NCI-H2171 treated with DMSO at 0.1 percent for 48 hours (cell line): ENCODE measurements at regions not wholly inside any gene's neighbourhood (a gene's known extent, or its start where the extent isn't known, plus 50 kb on each side); places are given as distances from the start of the nearest gene placed in this dataset.

Experiments
- DNase-seq: peaks from one replicate; lab custom pipeline; 2025; lab: John Stamatoyannopoulos, UW

DNA sequence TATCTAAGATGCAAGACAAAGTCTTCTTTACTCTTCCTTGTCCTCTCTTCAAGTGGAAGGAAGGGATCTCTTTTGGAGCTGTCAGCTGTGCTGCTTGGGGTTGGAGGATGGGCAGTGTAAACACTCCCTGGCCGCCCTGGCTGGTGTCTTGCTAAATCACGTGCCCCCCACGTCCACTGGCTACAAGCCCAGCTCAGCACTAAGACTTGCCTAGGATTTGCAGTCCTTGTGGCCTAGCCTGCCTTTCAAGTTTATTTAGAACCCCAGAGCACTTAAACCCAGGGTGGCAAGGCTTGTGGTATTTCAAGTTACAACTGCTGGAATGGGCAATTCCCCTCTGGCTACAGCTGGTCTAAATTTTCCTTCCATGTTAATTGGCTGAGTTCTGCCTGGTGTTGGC, 272.4 kb upstream of the MYO3A start:
- DNase-seq, result no peak

DNA sequence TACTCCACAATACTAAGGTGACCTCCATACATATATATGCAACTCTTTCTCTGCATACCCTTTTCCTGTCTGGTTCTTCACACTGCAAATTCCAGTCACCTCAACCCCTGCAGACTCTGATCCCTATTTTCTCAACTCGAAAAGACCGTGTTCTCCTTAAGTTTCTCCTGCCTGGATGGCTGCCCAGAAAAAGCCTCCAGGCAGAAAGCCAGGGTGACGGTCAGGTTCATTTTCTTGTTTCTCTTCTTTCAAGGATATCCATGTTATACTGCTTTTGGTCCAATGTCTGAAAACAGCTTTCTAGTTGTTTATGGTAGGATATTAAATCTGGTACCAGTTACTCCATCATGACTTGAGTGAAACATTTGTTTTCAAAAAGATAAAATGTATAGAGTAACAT, 267.8 kb upstream of the MYO3A start:
- no peak for DNase-seq

DNA sequence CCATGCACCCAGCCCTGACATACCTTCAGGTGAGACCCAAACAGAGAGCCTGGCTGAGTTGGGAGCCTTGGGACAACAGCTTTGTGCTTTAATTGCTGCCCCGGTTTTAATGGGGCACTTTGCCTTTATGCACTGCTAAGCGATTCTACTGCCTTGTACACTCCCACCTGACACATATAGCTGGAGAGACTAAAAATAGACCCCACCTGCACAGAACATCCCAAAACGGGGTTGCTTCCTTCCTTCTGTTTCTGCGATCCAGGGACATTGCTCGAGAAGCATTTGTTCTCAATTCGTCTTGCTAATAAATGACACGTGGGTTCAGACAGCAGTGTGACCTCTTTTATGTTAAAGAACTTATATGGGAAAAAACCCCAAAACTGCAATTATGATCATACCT, 258.8 kb upstream of the MYO3A start:
- DNase-seq, result no peak

DNA sequence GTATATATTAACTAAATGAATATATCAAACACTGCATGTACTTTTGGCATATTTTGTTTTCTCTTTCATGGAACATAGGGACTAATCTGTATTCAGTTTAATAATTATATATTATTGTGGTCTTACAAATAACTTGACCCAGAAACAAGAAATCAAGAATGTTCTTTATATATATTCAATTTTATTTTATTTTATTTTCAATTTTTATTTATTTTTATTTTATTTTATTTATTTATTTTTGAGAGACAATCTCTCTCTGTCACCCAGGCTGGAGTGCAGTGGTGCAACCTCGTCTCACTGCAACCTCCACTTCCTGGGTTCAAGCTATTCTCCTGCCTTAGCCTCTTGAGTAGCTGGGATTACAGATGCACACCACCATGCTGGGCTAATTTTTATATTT, 258.4 kb upstream of the MYO3A start:
- no peak for DNase-seq

DNA sequence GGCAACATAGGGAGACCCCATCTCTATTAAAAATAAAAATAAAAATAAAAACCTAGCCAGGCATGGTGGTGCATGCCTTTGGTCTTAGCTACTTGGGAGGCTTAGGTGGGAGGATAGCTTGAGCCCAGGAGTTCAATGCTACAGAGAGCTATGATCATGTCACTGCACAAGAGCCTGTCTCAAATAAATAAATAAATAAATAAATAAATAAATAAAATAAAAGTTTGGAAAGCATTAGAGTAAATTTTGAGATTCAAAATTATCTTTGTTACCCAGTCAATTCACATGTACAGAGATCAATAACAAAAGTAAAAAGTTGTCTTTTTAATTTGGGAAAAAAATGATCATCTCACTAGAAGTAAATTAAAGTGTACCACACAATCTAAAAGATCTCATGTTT, 255.8 kb upstream of the MYO3A start:
- no peak for DNase-seq

DNA sequence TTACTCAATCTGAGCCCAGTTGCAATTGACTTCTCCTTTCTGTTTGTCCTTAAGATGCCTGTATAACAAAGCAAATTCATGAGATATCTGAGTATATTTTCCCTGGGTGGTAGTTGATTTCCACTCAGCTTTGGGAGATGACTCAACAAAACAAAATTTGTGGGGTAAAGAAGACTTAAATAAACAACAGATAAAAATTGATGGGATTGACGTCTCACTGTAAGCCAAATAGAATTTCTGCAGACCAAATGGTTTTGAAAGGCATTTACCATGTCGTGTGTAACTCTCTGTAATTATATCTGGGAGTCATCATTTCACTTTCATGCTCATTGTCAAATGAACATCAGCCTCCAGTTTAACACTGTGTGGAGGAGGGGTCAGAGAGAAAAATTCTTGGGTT, 255.4 kb upstream of the MYO3A start:
- no peak for DNase-seq

DNA sequence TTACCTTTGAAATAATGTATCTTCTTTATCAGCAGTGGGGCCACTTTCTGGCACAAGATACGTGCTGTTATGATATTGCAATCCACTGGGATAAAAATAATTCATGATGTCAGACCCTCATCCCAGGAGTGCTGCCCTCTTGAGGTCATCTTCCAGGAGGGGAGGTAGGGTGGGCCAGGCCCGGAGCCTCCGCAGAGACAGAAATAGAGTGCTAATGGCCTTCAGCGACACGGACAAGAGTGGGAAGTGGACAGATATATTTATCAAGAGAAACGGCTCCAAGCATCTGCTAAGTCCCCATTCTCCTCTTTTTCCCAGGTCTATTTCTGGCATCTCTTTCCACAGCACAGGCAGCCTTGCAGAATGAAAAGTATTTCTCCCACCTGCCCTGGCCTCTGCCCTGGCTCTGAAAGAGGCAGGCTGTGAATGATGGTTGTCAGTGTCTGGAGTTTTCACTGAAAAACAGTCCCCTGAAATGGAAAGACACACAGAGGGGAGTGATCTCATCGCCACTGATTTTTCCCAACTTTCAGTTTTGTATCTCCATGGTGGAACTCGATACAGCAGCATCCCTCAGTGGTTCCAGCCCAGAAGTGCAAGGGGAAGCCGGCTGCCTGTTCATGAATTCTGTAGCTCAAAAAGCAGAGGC, 251.7 kb upstream of the MYO3A start:
- no peak for DNase-seq

DNA sequence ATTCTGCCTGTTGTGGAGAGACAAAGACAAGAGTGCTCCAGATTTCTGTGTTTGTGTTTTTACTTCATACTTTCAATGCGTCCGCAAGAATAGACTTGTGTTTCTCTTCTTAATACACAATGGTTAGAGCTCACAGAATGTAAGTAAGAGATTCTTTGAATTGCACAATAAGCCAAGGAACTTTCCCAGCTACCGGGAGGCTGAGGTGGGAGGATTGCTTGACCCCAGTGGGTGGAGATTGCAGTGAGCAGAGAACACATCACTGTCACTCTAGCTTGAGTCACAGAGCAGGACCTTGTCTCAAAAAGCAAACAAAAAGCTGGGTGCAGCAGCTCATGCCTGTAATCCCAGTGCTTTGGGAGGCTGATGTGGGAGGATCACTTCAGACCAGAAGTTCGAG, 250.7 kb upstream of the MYO3A start:
- no peak for DNase-seq

DNA sequence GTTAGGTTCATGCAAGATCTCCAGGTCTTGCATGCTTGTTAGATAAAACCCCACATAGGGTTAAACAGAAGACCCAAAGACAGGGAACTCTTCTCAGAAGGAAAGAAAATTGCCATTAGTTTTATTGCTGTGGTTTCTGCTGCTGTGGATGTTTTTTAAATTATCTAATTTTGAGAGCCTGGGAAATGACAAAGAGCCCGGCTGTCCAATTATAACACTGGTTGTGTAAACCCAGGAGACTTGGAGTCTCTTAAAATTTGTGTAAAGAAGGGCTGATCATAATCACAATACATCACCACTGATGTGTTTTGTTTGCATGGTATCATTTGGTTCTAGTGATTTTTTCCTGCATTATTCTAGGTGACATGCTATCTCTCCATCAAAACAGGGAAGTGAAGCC, 246.5 kb upstream of the MYO3A start:
- no peak for DNase-seq

DNA sequence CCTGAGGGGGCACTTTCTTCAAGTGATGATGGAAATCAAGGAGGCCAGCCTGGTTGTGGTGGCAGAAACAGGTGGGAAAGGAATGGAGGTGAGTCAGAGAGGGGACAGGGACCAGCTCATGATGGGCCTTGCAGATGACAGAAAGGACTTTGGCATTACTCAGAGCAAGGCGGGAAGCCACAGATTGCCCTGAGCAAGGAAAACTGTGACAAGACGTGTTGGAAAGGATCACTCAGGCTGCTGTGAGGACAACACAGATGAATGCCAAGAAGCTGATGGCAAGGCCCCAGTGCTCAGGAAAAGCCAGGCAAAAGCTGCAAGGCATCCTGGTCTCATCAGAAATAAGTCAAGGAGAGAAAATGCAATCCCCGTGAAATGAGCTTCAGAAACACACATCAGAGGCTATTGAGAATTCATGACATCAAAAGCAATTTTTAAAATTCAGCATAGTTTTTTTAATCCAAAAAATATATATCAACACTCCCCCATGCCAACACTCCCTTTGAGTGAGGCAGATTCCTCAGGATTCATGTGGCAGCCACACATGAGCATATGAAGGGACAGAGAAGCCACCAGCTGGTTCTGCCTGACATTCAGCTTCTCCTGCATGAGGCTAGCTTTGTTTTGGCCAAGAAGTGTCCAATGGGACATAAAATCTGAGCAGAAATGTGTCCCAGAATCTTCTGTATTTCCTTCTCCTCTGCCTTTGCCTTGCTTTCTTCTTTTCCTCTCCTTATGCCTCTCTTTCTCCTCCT, 244.5 kb upstream of the MYO3A start:
- DNase-seq, result no peak

DNA sequence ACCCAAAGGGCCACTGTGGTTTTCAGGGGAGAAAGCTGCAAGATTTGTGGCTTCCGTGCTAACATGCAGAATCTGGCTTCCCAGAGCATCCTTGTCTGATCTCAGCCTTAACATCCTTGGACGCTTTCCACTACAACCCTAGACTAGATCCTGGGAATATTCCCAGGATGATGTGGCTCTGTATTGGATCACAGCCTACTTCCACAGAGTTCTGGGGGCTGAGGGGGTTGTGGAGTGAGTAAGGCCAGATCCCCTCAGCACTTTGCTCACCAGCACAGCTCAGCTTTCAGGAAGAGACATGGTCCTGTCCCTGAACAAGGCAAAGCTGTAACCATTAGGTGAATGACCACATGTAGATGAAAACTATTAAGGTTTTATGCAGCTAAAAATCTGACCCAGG, 241.3 kb upstream of the MYO3A start:
- DNase-seq, result no peak

DNA sequence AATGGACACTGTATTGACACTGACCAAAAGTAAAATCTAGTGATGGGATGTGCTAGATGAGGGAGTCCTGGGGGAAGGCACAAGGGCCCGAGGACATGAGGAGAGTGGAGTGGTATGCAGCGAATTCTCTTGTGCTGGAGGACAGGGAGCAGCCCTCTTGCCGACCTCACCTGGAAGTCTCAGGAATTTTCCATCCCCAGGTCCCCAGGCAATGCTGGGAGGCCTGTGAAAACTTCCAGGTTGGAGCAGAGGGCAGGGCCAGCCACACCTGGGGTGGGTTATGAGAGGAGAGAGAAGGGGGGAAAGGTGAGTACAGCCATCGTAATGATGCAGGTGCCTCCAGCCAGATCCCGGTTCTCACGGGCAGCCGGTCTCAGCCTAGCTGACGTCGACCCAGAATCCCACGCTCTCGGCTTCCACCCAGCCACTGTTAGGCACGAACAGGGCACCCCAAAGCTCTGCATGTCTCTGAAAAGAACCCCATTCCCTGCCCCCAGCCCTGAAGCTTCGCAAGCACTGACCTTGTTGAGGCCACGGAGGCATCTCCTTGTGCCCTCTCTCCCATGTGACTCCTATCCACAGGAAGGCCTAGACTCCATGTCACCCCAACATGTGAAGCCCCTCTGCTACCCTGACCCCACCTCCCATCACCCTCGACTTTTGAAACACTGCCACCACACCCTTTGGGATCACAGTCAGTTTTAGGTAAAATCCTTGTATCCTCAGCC, 239.7 kb upstream of the MYO3A start:
- DNase-seq, result no peak

DNA sequence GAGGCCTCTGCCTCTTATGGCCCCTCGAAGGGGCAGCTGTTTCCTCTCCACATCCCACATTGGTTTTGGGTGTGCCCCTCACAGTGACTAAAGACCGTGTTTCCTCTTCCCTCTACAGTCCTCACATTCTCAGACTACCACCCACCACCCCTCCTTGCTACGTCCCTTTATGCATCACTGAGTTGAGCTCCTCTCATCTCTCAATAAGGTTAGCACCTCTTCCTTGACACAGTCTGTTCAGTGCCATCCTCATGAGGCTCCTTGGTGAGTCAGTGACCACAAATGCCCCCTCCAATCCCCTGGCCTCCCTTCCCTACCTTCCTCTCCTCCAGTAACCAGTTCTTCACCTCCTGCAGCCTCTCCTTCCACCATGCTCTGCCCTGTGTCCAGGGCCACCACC, 239.1 kb upstream of the MYO3A start:
- no peak for DNase-seq

DNA sequence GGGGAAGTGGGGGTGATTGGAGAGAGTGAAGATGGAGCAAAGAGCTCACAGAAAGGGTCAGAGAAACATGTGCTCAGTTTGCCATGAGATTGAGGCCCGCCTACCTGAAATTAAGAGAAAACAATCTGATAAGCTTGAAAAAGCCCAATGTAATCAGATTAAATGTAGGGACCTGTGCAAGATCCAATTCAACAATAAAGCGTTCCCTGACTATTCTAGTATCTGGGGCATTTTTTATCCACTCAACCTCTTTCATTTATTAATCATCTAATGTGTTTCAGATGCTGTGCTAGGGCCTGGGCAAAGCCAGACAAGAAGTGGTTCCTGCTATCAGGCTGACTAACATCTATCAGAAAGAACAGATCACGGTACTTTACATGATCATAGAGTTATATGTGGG, 238.4 kb upstream of the MYO3A start:
- no peak for DNase-seq

DNA sequence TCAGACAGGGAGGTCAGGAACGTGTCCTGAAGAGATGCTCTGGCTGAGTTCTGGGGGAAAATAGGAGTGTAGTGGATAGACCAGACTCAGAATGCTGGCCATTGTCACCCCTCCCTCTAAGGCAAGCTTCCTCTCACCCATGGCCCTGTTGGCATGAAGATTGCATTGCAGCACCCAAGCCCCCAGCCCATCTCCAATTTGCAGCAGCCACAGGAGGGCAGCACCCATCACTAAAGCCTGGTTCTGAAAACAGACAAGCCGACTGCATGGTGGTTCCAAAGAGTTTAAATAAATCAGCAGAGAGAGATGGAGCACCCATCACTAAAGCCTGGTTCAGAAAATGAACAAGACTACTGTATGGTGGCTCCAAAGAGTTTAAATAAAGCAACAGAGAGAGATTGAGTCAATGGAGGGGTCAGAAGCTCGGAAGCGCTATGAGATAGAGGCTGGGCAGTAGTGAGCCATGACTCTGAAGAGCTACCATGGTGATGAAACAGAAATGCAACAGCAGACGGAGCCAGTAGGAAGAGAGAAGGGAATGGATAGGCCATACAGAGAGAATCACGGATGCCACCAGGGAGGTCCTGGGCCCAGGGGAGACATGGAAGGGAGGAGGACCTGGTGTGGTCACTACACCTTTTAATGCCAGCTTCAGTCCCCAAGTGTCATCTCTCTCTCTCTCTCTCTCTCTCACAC, 237.9 kb upstream of the MYO3A start:
- no peak for DNase-seq

DNA sequence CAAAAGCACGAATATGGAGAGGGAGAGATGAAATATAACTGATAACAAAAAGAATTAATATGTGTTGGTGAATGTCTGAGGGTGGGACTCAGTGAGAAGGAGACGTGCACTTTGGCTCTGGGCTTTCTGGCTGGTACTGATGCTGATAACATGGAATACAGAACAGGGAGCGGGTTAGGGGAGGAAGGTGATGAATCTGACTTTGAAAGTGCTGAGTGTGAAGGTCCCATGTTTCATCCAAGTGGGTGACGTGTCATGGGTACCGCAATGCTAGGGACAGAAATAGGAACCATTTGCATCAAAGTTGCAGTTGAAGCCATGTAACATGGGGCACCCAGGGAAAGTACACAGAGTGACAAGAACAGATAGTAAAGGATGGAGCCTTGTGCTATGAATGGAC, 236.6 kb upstream of the MYO3A start:
- no peak for DNase-seq

DNA sequence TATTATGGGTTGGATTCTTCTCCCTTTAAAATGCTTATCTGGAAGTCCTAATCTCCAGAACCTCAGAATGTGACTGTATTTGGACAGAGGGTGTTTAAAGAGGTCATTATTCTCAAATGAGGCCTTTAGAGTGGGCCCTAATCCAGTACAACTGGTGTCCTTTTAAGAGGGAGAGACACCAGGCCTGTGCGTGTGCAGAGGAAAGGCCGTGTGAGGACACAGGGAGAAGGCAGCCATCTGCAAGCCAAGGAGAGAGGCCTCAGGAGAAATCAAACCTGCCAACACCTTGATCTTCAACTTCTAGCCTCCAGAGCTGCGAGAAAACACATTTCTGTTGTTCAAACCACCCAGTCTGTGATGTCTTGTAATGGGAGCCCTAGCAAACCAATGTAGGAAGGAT, 235.4 kb upstream of the MYO3A start:
- DNase-seq, result no peak

DNA sequence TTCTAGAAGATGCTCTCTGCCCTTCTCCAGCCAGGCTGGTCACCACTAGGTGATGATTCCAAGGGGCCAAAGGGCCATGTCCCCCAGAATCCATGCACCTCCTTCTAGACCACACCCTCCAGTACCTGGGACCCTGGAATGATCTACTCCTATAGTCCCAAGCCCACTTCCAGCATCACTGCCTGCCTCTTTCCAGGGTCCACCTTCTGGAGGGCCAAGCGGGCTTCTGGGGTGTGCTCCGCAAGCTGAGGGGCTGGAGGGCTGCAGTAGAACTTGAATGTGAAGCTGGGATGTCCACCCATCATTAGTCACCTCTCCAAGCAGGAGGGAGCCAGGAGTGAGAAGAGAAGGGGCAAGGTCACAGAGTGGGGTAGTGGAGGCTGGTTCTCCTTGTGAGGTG, 234.4 kb upstream of the MYO3A start:
- no peak for DNase-seq

DNA sequence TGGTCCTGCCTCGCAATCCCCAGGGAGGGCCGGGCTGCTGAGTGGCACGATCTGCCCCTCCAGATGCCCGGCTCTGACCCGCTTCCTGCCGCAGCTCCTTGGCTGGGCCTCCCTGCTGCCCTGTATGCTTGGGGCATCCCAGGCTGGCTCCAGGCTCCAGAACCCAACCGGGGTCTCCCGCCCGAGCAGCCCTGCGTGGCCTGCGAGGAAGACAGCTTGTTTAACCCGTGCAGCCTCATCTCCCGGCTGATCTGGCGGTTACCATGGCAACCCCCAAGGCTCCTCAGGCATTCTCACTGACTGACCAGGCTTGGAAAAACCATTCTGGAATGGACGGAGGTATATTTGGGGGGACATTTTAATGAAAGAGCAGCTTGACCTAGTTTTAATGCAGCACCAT, 232.4 kb upstream of the MYO3A start:
- DNase-seq, result no peak

DNA sequence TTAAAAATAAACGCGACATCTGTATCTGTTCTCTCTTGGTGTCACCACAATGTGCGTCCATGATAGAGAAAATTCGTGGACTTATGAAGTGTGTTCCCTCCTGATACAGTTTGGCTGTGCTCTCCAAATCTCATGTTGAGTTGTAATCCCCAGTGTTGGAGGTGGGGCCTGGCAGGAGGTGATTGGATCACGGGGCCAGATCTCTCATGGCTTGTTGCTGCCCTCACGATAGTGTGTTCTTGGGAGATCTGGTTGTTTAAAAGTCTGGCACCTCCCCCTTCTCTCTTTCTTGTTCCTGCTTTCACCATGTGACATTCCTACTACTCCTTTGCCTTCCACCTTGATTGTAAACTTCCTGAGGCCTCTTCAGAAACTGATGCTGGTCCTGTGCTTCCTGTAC, 229.4 kb upstream of the MYO3A start:
- DNase-seq, result no peak

DNA sequence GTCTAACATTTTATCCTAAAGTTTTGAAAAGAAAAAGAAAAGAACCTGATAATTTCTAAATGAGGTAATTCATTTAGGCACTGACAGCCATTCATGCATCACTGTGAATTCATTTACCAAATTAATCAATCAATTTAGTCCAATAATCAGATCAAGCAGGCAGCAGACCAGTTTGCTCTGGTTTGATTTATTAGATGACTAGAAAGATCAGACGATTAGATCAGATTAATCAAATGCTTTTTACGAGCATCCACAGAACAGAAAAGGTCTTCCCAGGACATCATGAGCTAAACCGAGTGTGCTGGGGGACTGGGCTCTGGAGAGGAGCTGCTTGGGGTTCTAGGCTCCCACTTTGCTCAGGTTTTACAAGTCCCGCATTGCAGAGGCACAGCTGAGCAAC, 226.5 kb upstream of the MYO3A start:
- DNase-seq, result no peak

DNA sequence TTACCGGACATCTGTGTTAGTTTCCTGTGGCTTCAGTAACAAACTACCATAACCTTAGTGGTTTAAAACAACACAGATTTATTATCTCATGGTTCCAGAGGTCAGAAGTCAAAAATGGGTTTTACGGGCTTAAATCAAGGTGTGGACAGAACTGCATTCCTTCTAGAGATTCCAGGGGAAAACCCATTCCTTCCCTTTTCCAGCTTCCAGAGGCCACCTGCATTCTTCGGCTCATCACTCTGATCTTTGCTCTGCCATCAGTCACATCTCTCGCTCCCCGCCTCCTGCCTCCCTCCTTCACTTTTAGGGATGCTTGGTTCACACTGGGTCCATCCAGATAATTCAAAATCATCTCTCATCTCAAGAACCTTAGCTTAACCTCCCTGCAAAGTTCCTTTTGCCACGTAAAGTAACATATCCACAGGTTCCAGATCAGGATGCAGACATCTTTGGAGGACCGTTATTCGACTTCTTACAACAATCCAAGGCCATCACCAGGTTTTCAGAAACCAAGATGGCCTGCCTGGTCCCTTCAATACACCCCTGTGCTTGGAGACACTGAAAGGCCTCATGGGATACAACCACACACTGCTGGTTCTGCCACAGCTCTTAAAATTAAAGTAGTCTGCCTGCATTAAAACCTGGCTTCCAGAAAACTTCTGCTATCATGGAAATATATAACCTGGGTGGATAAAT, 225.9 kb upstream of the MYO3A start:
- DNase-seq, result no peak
